ENCODE measurements at regions not wholly inside any gene's neighbourhood (a gene's known extent, or its start where the extent isn't known, plus 50 kb on each side); places are given as distances from the start of the nearest gene placed in this dataset.

DNA sequence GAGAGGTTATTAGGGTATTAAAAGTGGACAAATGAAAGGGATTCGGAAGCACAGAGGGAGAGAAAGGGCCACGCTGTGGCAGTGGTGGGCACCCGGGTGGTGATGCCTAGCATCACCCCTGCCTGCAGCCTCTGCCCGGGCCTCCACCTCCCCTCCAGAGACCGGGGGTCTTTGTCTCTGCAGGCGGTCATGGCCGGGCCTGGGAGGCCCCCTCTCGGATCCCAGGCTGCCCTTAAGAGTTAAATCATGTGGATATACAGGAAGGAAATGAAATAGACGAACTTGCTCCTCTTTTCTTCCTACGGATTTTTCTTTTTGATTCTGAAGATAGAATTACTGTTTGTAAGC is 319.6 kb downstream of the ZNF536 start:
- no peak for TF ChIP-seq CTCF (IDR thresholded peaks at IDR 0.05; ENCODE audit: low read depth, low read length)
- in situ Hi-C loops (cut with HindIII; ENCODE audit: low sequenced_read_pairs): no loop called here
- no peak overlapping the region for H3K4me3 ChIP-seq (ENCODE audit: low read depth, low read length)
- no peak for DNase-seq (ENCODE audit: low read depth, low spot score)

GRCh38 chr19:30690935-30691818 is 319.0 kb downstream of the ZNF536 start:
- no peak for TF ChIP-seq CTCF (IDR thresholded peaks at IDR 0.05; ENCODE audit: low read depth, low read length)
- no peak overlapping the region for H3K4me3 ChIP-seq (ENCODE audit: low read depth, low read length)
- in situ Hi-C loops (cut with HindIII; ENCODE audit: low sequenced_read_pairs): no loop called here
- no peak for DNase-seq (ENCODE audit: low read depth, low spot score)

GRCh38 chr19:30690525-30690924 is 318.3 kb downstream of the ZNF536 start:
- DNase-seq (ENCODE audit: low read depth, low spot score): no peak
- no peak overlapping the region for H3K4me3 ChIP-seq (ENCODE audit: low read depth, low read length)
- no peak for TF ChIP-seq CTCF (IDR thresholded peaks at IDR 0.05; ENCODE audit: low read depth, low read length)
- in situ Hi-C loops (cut with HindIII; ENCODE audit: low sequenced_read_pairs): no loop called here

- no peak for DNase-seq (ENCODE audit: low read depth, low spot score)
- TF ChIP-seq CTCF (IDR thresholded peaks at IDR 0.05; ENCODE audit: low read depth, low read length): no peak
- no peak overlapping the region for H3K4me3 ChIP-seq (ENCODE audit: low read depth, low read length)
- in situ Hi-C loops (cut with HindIII; ENCODE audit: low sequenced_read_pairs): no loop called here
Measured at GRCh38 chr19:30689474-30689873, 317.3 kb downstream of the ZNF536 start.

DNA sequence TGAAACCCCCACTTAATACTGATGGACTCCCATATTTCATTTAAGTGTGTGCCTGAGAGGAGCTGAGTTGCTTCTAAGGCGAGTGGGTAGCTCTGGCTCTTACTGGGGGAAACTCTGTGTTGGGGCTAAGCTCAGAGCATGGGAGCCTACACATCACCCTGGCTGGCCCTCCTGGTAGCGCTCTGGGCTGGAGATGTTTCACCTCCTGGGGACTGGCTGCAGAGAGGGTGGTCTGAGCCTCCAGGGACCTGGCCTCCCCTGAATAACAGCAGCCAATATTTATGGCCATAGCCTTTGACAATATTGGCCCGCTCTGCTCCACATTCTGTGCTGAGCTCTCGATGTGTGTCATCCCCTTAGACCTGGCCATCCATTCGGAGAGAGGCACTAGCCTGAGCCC is 316.5 kb downstream of the ZNF536 start:
- no peak for DNase-seq (ENCODE audit: low read depth, low spot score)
- in situ Hi-C loops (cut with HindIII; ENCODE audit: low sequenced_read_pairs): no loop called here
- no peak for TF ChIP-seq CTCF (IDR thresholded peaks at IDR 0.05; ENCODE audit: low read depth, low read length)
- no peak overlapping the region for H3K4me3 ChIP-seq (ENCODE audit: low read depth, low read length)

GRCh38 chr19:30686826-30687566 is 314.8 kb downstream of the ZNF536 start:
- TF ChIP-seq CTCF (IDR thresholded peaks at IDR 0.05; ENCODE audit: low read depth, low read length): no peak
- DNase-seq (ENCODE audit: low read depth, low spot score): no peak
- in situ Hi-C loops (cut with HindIII; ENCODE audit: low sequenced_read_pairs): no loop called here

More at GRCh38 chr19:30686826-30687566, 314.8 kb downstream of the ZNF536 start:
- no peak overlapping the region for H3K4me3 ChIP-seq (ENCODE audit: low read depth, low read length)

Measured in astrocyte of the spinal cord (primary cell).